Hepatocyte (in vitro differentiated cells): ENCODE measurements at regions not wholly inside any gene's neighbourhood (a gene's known extent, or its start where the extent isn't known, plus 50 kb on each side); places are given as distances from the start of the nearest gene placed in this dataset.

Source experiments
- DNase-seq: peaks from one replicate; pipeline ENCODE4 v3.0.0-alpha.2; 2016; ENCODE audit warnings: low spot score
- H2AFZ ChIP-seq: fragments of 200-600 bp; sonication (generic); 2 replicates; pipeline ENCODE4 v1.6.0; 2016; ENCODE audit warnings: antibody characterized with exemption, mild to moderate bottlenecking
- H3K27ac ChIP-seq: fragments of 200-600 bp; sonication (generic); 2 replicates; pipeline ENCODE4 v1.5.1; 2016; ENCODE audit warnings: mild to moderate bottlenecking
- H3K27me3 ChIP-seq: fragments of 200-600 bp; sonication (generic); 2 replicates; pipeline ENCODE4 v1.6.1; 2016
- H3K36me3 ChIP-seq: fragments of 200-600 bp; sonication (generic); replicated peaks from 2 replicates; pipeline ENCODE4 v1.5.1; 2016; ENCODE audit warnings: low read depth; ENCODE audit not compliant: insufficient read depth
- H3K4me1 ChIP-seq: fragments of 200-600 bp; sonication (generic); 2 replicates; pipeline ENCODE4 v1.5.1; 2016; ENCODE audit warnings: mild to moderate bottlenecking, moderate library complexity; ENCODE audit not compliant: insufficient read depth
- H3K4me2 ChIP-seq: fragments of 200-600 bp; sonication (generic); 2 replicates; pipeline ENCODE4 v1.6.0; 2016
- H3K4me3 ChIP-seq: fragments of 200-600 bp; sonication (generic); 2 replicates; pipeline ENCODE4 v1.5.1; 2016; ENCODE audit warnings: mild to moderate bottlenecking
- H3K79me2 ChIP-seq: fragments of 200-600 bp; sonication (generic); 2 replicates; pipeline ENCODE4 v1.6.0; 2017; ENCODE audit warnings: mild to moderate bottlenecking
- H3K9me2 ChIP-seq: fragments of 200-600 bp; sonication (generic); replicated peaks from 2 replicates; pipeline ENCODE4 v1.6.0; 2017; ENCODE audit warnings: mild to moderate bottlenecking; ENCODE audit not compliant: insufficient read depth
- H3K9me3 ChIP-seq: fragments of 200-600 bp; sonication (generic); 2 replicates; pipeline ENCODE4 v1.5.1; 2016; ENCODE audit warnings: low read depth, mild to moderate bottlenecking
- H4K20me1 ChIP-seq: fragments of 200-600 bp; sonication (generic); 2 replicates; pipeline ENCODE4 v1.6.0; 2016; ENCODE audit warnings: mild to moderate bottlenecking; ENCODE audit not compliant: insufficient read depth, poor library complexity, severe bottlenecking
- EZH2 ChIP-seq: fragments of 200-600 bp; sonication (generic); IDR thresholded peaks from 2 replicates; pipeline ENCODE4 v1.6.1; 2016; ENCODE audit warnings: antibody characterized with exemption, mild to moderate bottlenecking, borderline replicate concordance
- EZH2phosphoT487 ChIP-seq: fragments of 200-600 bp; sonication (generic); IDR thresholded peaks from one replicate; pipeline ENCODE4 v1.6.1; 2018; ENCODE audit warnings: antibody characterized with exemption, mild to moderate bottlenecking, low read depth, moderate library complexity; ENCODE audit not compliant: unreplicated experiment, severe bottlenecking
- WGBS: methylation state at CpG from one replicate; pipeline ENCODE4 v1.1.6; 2016; ENCODE audit warnings: low lambda C conversion rate; ENCODE audit errors: missing lambda C conversion rate; 5-methylcytosine and 5-hydroxymethylcytosine counted together
- TF ChIP-seq, protein P1 (sequence below): fragments of 200-600 bp; sonication (generic); IDR thresholded peaks from 2 replicates; pipeline ENCODE4 v1.5.1; 2016; ENCODE audit warnings: antibody characterized with exemption, mild to moderate bottlenecking; ENCODE audit not compliant: poor library complexity

- Histone ChIP-seq H3K4me1 (no peaks in the 10 kb centered on the region), H2AFZ (no peak overlapping the region), H4K20me1 (no peaks in the 10 kb centered on the region), H3K4me3 (no peak overlapping the region), H3K27me3 (no peaks in the 10 kb centered on the region), H3K4me2 (no peak overlapping the region), H3K27ac (no peak overlapping the region), H3K9me3 (no peaks in the 10 kb centered on the region), H3K79me2 (no peaks in the 10 kb centered on the region), H3K9me2 (no peaks in the 10 kb centered on the region), H3K36me3 (no peaks in the 10 kb centered on the region)
- TF ChIP-seq EZH2phosphoT487 = no peak
- TF ChIP-seq, protein P1, sequence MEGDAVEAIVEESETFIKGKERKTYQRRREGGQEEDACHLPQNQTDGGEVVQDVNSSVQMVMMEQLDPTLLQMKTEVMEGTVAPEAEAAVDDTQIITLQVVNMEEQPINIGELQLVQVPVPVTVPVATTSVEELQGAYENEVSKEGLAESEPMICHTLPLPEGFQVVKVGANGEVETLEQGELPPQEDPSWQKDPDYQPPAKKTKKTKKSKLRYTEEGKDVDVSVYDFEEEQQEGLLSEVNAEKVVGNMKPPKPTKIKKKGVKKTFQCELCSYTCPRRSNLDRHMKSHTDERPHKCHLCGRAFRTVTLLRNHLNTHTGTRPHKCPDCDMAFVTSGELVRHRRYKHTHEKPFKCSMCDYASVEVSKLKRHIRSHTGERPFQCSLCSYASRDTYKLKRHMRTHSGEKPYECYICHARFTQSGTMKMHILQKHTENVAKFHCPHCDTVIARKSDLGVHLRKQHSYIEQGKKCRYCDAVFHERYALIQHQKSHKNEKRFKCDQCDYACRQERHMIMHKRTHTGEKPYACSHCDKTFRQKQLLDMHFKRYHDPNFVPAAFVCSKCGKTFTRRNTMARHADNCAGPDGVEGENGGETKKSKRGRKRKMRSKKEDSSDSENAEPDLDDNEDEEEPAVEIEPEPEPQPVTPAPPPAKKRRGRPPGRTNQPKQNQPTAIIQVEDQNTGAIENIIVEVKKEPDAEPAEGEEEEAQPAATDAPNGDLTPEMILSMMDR = no peak
- TF ChIP-seq EZH2 = no peak
- DNase-seq = no peak
- WGBS = 92% methylated on average over 3 of the region's 3 CpGs
Observed at GRCh38 chr5:2475902-2476301, 275.6 kb downstream of the IRX2 start.

DNA sequence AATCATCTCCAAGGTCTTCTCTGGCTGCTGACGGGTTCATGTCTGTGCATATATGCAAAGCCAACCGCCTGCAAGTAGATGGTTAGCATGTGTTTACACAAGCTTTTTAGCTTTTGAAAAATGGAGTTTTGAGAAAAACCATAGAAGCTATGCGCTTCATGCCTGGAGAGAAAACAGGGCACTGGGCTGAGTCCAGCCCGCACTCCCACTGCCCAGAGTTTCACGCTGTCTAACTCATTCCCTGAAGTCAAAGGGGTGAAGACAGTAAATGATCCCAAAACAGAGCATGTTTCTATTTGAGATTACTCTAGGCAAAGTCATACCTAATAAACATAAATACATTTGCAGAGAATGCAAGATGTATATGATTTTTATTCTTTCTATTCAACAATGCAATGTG, 278.8 kb downstream of the IRX2 start:
- no peak for DNase-seq
- Histone ChIP-seq H3K4me1 (no peaks in the 10 kb centered on the region), H3K27me3 (no peaks in the 10 kb centered on the region), H3K79me2 (no peaks in the 10 kb centered on the region), H3K27ac (no peak overlapping the region), H3K9me2 (no peaks in the 10 kb centered on the region), H2AFZ (no peak overlapping the region), H3K4me2 (no peak overlapping the region), H3K4me3 (no peak overlapping the region), H4K20me1 (no peaks in the 10 kb centered on the region), H3K36me3 (no peaks in the 10 kb centered on the region), H3K9me3 (no peaks in the 10 kb centered on the region)
- TF ChIP-seq EZH2phosphoT487 (no peak), EZH2 (no peak)
- TF ChIP-seq, protein P1 = no peak
- 82% methylated on average over 5 of the region's 5 CpGs for WGBS

DNA sequence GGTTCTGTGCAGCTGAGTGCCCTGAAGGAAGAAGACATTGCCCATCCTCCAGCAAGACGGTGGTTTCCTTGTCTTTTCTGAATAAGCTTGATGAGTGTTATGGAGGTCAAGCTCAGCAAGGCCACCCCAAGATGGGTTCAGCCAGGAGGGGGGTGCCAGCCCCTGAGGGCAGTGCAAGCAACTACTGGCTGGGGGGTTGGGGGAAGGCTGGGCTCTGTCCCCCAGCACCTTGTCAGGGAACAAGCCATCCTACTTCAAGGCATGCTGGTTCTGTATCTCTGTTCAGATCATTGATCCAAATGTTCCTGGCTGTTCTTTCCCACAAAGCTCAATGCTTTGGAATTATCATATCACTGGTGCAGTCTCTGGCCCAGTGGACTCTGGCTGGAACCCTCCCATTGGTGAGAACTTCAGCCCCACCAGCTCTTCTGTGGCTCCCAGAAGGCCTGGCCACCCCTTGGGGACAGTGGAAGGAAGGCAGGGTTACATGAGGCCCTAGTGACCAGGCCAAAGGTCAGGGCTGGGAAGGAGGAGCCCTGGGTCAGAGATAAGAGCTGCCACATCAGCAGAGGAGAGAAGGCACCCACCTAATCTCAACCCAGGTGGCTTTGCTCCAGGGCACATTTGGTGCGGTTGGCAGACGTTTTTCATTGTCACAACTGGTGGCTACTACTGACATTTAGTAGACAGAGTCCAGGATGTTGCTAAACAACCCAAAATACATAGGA, 280.2 kb downstream of the IRX2 start:
- no peak for DNase-seq
- H3K9me3 ChIP-seq = no peaks in the 10 kb centered on the region
- H3K4me3 ChIP-seq = no peak overlapping the region
- H3K79me2 ChIP-seq = no peaks in the 10 kb centered on the region
- H3K9me2 ChIP-seq = no peaks in the 10 kb centered on the region
- no peaks in the 10 kb centered on the region for H4K20me1 ChIP-seq
- no peak overlapping the region for H3K4me2 ChIP-seq
- TF ChIP-seq, protein P1 = no peak
- TF ChIP-seq EZH2phosphoT487 = no peak
- TF ChIP-seq EZH2 = no peak
- H3K27me3 ChIP-seq = no peaks in the 10 kb centered on the region
- H2AFZ ChIP-seq = no peak overlapping the region
- H3K27ac ChIP-seq = no peak overlapping the region
- no peaks in the 10 kb centered on the region for H3K4me1 ChIP-seq
- 85% methylated on average over 3 of the region's 3 CpGs for WGBS
- H3K36me3 ChIP-seq = no peaks in the 10 kb centered on the region
